Liver (tissue), 3 donors: ENCODE measurements at regions not wholly inside any gene's neighbourhood (a gene's known extent, or its start where the extent isn't known, plus 50 kb on each side); places are given as distances from the start of the nearest gene placed in this dataset.
"Not testable (repeated sequence)": the region's sequence is repeated elsewhere in the genome, so short reads cannot be mapped to it uniquely, and the experiment has no call there.

Source experiments
- ATF3 ChIP-seq: IDR thresholded peaks from 2 replicates; pipeline ENCODE4 v1.6.1; 2016; ENCODE audit warnings: antibody characterized with exemption
- CTCF ChIP-seq: fragments of 150-350 bp; IDR thresholded peaks from 2 replicates; pipeline ENCODE4 v1.5.1; 2017; ENCODE audit warnings: improper control_type of control experiment, low read depth, low read length; ENCODE audit not compliant: missing input control
- NR2F2 ChIP-seq: IDR thresholded peaks from 2 replicates; pipeline ENCODE4 v1.6.1; 2016; ENCODE audit warnings: antibody characterized with exemption
- donor health status: healthy.
- donor health status: healthy.

GRCh38 chr9:41273549-41274267 is 84.6 kb upstream of the ZNG1F start:
- TF ChIP-seq CTCF, NR2F2, ATF3: not testable (repeated sequence)
